H9 (cell line): ENCODE measurements at regions not wholly inside any gene's neighbourhood (a gene's known extent, or its start where the extent isn't known, plus 50 kb on each side); places are given as distances from the start of the nearest gene placed in this dataset.

Experiments used
- DNase-seq: peaks from one replicate; pipeline ENCODE4 v3.0.0-alpha.2; 2017
- H2AFZ ChIP-seq: one replicate; pipeline ENCODE4 v1.6.1; 2013; ENCODE audit warnings: mild to moderate bottlenecking, low read length, control low read depth, moderate library complexity
- H2AK5ac ChIP-seq: 2 replicates; pipeline ENCODE4 v1.6.1; 2013; ENCODE audit warnings: low read length, control low read depth, mixed read lengths; ENCODE audit not compliant: insufficient read length
- H2BK120ac ChIP-seq: one replicate; pipeline ENCODE4 v1.6.1; 2013; ENCODE audit warnings: low read depth, mild to moderate bottlenecking, low read length, control low read depth, inconsistent platforms; ENCODE audit not compliant: poor library complexity, severe bottlenecking
- H2BK12ac ChIP-seq: 2 replicates; pipeline ENCODE4 v1.6.1; 2013; ENCODE audit warnings: low read length, control low read depth, mixed read lengths, low read depth; ENCODE audit not compliant: insufficient read length
- H2BK15ac ChIP-seq: 2 replicates; pipeline ENCODE4 v1.6.1; 2013; ENCODE audit warnings: low read depth, low read length, control low read depth
- H2BK20ac ChIP-seq: one replicate; pipeline ENCODE4 v1.6.1; 2013; ENCODE audit warnings: low read depth, mild to moderate bottlenecking, low read length, control low read depth, inconsistent platforms; ENCODE audit not compliant: poor library complexity, severe bottlenecking
- H2BK5ac ChIP-seq: 2 replicates; pipeline ENCODE4 v1.6.1; 2013; ENCODE audit warnings: low read length, control low read depth, mixed read lengths; ENCODE audit not compliant: insufficient read length
- H3K14ac ChIP-seq: 2 replicates; pipeline ENCODE4 v1.6.1; 2013; ENCODE audit warnings: low read length, control low read depth; ENCODE audit not compliant: insufficient read depth
- H3K18ac ChIP-seq: 2 replicates; pipeline ENCODE4 v1.6.1; 2013; ENCODE audit warnings: low read depth, mild to moderate bottlenecking, mixed read lengths, low read length, control low read depth; ENCODE audit not compliant: insufficient read length
- H3K23ac ChIP-seq: 2 replicates; pipeline ENCODE4 v1.6.1; 2013; ENCODE audit warnings: low read length, control low read depth, mixed read lengths, low read depth; ENCODE audit not compliant: insufficient read length
- H3K23me2 ChIP-seq: 2 replicates; pipeline ENCODE4 v1.6.1; 2013; ENCODE audit warnings: low read depth, mild to moderate bottlenecking, mixed read lengths, low read length, control low read depth; ENCODE audit not compliant: insufficient read length, poor library complexity, severe bottlenecking
- H3K27ac ChIP-seq: 2 replicates; pipeline ENCODE4 v1.5.1; 2013; ENCODE audit warnings: low read length, control low read depth, mixed read lengths, low read depth; ENCODE audit not compliant: insufficient read length
- H3K27me3 ChIP-seq: 2 replicates; pipeline ENCODE4 v1.6.1; 2013; ENCODE audit warnings: low read length, control low read depth, inconsistent platforms; ENCODE audit not compliant: insufficient read depth
- H3K4ac ChIP-seq: 2 replicates; pipeline ENCODE4 v1.6.1; 2013; ENCODE audit warnings: low read depth, mild to moderate bottlenecking, control low read depth, inconsistent platforms, low read length, moderate library complexity
- H3K4me1 ChIP-seq: 2 replicates; pipeline ENCODE4 v1.6.1; 2013; ENCODE audit warnings: low read length, control low read depth, inconsistent platforms; ENCODE audit not compliant: insufficient read depth
- H3K4me2 ChIP-seq: 2 replicates; pipeline ENCODE4 v1.6.1; 2013; ENCODE audit warnings: low read length, control low read depth, mixed read lengths; ENCODE audit not compliant: insufficient read length, insufficient read depth
- H3K56ac ChIP-seq: 2 replicates; pipeline ENCODE4 v1.6.1; 2013; ENCODE audit warnings: low read depth, mild to moderate bottlenecking, mixed read lengths, low read length, control low read depth; ENCODE audit not compliant: insufficient read length
- H3K79me1 ChIP-seq: 2 replicates; pipeline ENCODE4 v1.6.1; 2013; ENCODE audit warnings: low read depth, mild to moderate bottlenecking, moderate library complexity, low read length, control low read depth, inconsistent platforms; ENCODE audit not compliant: insufficient read depth, poor library complexity, severe bottlenecking
- H3K79me2 ChIP-seq: 2 replicates; pipeline ENCODE4 v1.6.1; 2013; ENCODE audit warnings: low read length, control low read depth, inconsistent platforms; ENCODE audit not compliant: insufficient read depth
- H3K9ac ChIP-seq: 2 replicates; pipeline ENCODE4 v1.6.1; 2013; ENCODE audit warnings: low read length, control low read depth, mixed read lengths; ENCODE audit not compliant: insufficient read length; ENCODE audit errors: extremely low read depth
- H3K9me3 ChIP-seq: one replicate; pipeline ENCODE4 v1.6.1; 2013; ENCODE audit warnings: low read depth, low read length, inconsistent platforms; ENCODE audit not compliant: control insufficient read depth
- H3T11ph ChIP-seq: one replicate; pipeline ENCODE4 v1.6.1; 2013; ENCODE audit warnings: mild to moderate bottlenecking, low read length, control low read depth, inconsistent platforms
- H4K20me1 ChIP-seq: one replicate; pipeline ENCODE4 v1.6.1; 2013; ENCODE audit not compliant: control insufficient read depth, insufficient read length, insufficient read depth
- H4K5ac ChIP-seq: 2 replicates; pipeline ENCODE4 v1.6.1; 2013; ENCODE audit warnings: low read depth, mild to moderate bottlenecking, mixed read lengths, low read length, control low read depth; ENCODE audit not compliant: insufficient read length
- H4K8ac ChIP-seq: replicated peaks from 2 replicates; pipeline ENCODE4 v1.6.1; 2013; ENCODE audit warnings: low read length, control low read depth, mixed read lengths, low read depth; ENCODE audit not compliant: insufficient read length
- H4K91ac ChIP-seq: 2 replicates; pipeline ENCODE4 v1.6.1; 2013; ENCODE audit warnings: low read depth, mild to moderate bottlenecking, moderate library complexity, mixed read lengths, low read length, control low read depth; ENCODE audit not compliant: insufficient read length
- H3K27ac Mint-ChIP-seq, 3 experiments: 2 replicates in 2 of 3; 3 replicates in 1 of 3; pipeline ENCODE4 v1.8.0; 2020 to 2021; ENCODE audit warnings: mixed read lengths in 3 of 3, mild to moderate bottlenecking in 1 of 3, moderate library complexity in 1 of 3
- H3K27me3 Mint-ChIP-seq: 2 replicates; pipeline ENCODE4 v1.8.0; 2021; ENCODE audit warnings: low read depth, mild to moderate bottlenecking, moderate library complexity, mixed read lengths
- H3K36me3 Mint-ChIP-seq, 3 experiments: 2 replicates in 2 of 3; 3 replicates in 1 of 3; pipeline ENCODE4 v1.8.0; 2020 to 2021; ENCODE audit warnings: low read depth in 3 of 3, mixed read lengths in 3 of 3; ENCODE audit not compliant: insufficient read depth in 1 of 3
- H3K4me1 Mint-ChIP-seq, 2 experiments: 2 replicates each; pipeline ENCODE4 v1.8.0; 2020; ENCODE audit warnings: mixed read lengths in 2 of 2
- H3K4me3 Mint-ChIP-seq, 2 experiments: 2 replicates in 1 of 2; 3 replicates in 1 of 2; pipeline ENCODE4 v1.8.0; 2020 to 2021; ENCODE audit warnings: mild to moderate bottlenecking in 2 of 2, mixed read lengths in 2 of 2, moderate library complexity in 1 of 2
- H3K9me3 Mint-ChIP-seq, 2 experiments: 2 replicates in 1 of 2; 3 replicates in 1 of 2; pipeline ENCODE4 v1.8.0; 2020; ENCODE audit warnings: mild to moderate bottlenecking in 2 of 2, mixed read lengths in 2 of 2, moderate library complexity in 1 of 2
- TF ChIP-seq, protein P1 (sequence below): fragments of 200-600 bp; sonication (generic); conservative IDR thresholded peaks from 3 replicates; pipeline ENCODE4 v1.8.0; 2021; ENCODE audit warnings: antibody characterized with exemption, mild to moderate bottlenecking

DNA sequence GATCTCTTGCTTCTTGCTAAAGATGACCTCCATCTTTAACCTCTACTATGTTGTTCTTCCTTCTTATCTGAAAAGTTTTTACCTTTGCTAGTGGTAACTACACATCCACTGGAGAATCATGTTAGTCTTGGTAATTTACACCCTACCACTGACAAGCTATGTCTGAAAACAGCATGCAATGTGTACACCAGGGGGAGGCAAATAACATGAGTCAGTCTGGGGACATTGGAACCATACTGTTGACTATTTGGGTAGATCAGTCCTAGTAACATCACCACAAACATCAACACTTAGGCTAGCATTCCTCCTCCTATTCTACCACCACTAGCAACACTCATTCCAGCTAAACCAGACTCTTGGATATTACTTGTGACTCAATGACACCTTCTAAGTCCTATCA is 549.0 kb downstream of the KCNT2 start:
- Histone ChIP-seq H4K8ac (no peak overlapping the region), H3K23ac (no peak overlapping the region), H2BK12ac (no peak overlapping the region), H2BK120ac (no peak overlapping the region), H3K9ac (no peak overlapping the region), H2BK5ac (no peak overlapping the region), H3K4me2 (no peak overlapping the region), H3K9me3 (no peaks in the 10 kb centered on the region), H3K4ac (no peak overlapping the region), H2AK5ac (no peak overlapping the region), H2AFZ (no peak overlapping the region), H3T11ph (no peak overlapping the region), H3K79me1 (no peaks in the 10 kb centered on the region), H3K14ac (no peak overlapping the region), H3K27ac (no peak overlapping the region), H4K20me1 (no peaks in the 10 kb centered on the region), H4K91ac (no peak overlapping the region), H3K79me2 (no peaks in the 10 kb centered on the region), H2BK20ac (no peak overlapping the region), H3K23me2 (no peaks in the 10 kb centered on the region), H2BK15ac (no peak overlapping the region), H3K4me1 (no peaks in the 10 kb centered on the region), H3K18ac (no peak overlapping the region), H3K56ac (no peak overlapping the region), H3K27me3 (no peaks in the 10 kb centered on the region), H4K5ac (no peak overlapping the region)
- TF ChIP-seq, protein P1, sequence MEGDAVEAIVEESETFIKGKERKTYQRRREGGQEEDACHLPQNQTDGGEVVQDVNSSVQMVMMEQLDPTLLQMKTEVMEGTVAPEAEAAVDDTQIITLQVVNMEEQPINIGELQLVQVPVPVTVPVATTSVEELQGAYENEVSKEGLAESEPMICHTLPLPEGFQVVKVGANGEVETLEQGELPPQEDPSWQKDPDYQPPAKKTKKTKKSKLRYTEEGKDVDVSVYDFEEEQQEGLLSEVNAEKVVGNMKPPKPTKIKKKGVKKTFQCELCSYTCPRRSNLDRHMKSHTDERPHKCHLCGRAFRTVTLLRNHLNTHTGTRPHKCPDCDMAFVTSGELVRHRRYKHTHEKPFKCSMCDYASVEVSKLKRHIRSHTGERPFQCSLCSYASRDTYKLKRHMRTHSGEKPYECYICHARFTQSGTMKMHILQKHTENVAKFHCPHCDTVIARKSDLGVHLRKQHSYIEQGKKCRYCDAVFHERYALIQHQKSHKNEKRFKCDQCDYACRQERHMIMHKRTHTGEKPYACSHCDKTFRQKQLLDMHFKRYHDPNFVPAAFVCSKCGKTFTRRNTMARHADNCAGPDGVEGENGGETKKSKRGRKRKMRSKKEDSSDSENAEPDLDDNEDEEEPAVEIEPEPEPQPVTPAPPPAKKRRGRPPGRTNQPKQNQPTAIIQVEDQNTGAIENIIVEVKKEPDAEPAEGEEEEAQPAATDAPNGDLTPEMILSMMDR = no peak
- Mint-ChIP-seq H3K27ac (no peak overlapping the region), H3K4me1 (peaks cover 3 to 7% of the 10 kb centered on the region in 2 experiments), H3K36me3 (no peaks in the 10 kb centered on the region), H3K27me3 (no peaks in the 10 kb centered on the region), H3K9me3 (no peaks in the 10 kb centered on the region), H3K4me3 (no peak overlapping the region)
- no peak for DNase-seq
